Ovary (tissue), 3 donors: ENCODE measurements at regions not wholly inside any gene's neighbourhood (a gene's known extent, or its start where the extent isn't known, plus 50 kb on each side); places are given as distances from the start of the nearest gene placed in this dataset.

Experiments
- POLR2A ChIP-seq: fragments of 450-650 bp; IDR thresholded peaks from one replicate; pipeline ENCODE4 v1.6.1; 2017; ENCODE audit warnings: antibody characterized with exemption, mild to moderate bottlenecking, moderate library complexity
- TF ChIP-seq, protein P1 (sequence below), 3 donors: fragments of 450-650 bp in 2 of 3; fragments of 200-600 bp in 1 of 3; IDR thresholded peaks; one replicate each; pipeline versions ENCODE4 v1.5.1 to v1.8.0; 2016 to 2022; ENCODE audit warnings: antibody characterized with exemption in 3 of 3, mild to moderate bottlenecking in 1 of 3
- donor health status: DM: no; HTN: no; CAD: no.

DNA sequence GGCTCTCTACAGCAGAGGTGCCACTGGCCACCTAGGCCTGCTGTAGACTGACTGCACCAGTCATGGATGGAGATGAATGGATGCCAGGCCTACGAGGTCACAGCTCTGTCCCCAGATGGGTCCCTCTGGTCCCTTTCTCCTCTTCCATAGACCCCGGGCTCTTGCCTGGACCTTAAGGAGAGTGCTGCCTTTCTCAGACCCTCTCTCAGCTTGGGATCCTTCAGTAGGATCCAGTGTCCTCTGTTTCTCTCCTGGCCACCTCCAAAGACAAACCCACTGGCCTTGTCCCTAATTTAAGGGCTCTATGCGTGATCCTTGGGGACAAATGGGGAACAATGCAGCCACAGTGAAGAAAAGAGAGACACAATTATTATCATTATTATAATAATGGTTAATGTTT is 189.3 kb upstream of the C16orf82 start:
- TF ChIP-seq, protein P1, sequence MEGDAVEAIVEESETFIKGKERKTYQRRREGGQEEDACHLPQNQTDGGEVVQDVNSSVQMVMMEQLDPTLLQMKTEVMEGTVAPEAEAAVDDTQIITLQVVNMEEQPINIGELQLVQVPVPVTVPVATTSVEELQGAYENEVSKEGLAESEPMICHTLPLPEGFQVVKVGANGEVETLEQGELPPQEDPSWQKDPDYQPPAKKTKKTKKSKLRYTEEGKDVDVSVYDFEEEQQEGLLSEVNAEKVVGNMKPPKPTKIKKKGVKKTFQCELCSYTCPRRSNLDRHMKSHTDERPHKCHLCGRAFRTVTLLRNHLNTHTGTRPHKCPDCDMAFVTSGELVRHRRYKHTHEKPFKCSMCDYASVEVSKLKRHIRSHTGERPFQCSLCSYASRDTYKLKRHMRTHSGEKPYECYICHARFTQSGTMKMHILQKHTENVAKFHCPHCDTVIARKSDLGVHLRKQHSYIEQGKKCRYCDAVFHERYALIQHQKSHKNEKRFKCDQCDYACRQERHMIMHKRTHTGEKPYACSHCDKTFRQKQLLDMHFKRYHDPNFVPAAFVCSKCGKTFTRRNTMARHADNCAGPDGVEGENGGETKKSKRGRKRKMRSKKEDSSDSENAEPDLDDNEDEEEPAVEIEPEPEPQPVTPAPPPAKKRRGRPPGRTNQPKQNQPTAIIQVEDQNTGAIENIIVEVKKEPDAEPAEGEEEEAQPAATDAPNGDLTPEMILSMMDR (IDR thresholded peaks at IDR 0.05) = no peak
- no peak for TF ChIP-seq POLR2A
